Peyer's patch (tissue), 4 donors: ENCODE measurements at regions not wholly inside any gene's neighbourhood (a gene's known extent, or its start where the extent isn't known, plus 50 kb on each side); places are given as distances from the start of the nearest gene placed in this dataset.

Source experiments
- DNase-seq, 3 donors: peaks; one replicate each; pipeline ENCODE4 v3.0.0-alpha.2; 2017 to 2019
- H3K27ac ChIP-seq, 4 donors: fragments of 200-600 bp; sonication (generic); one replicate each; pipeline ENCODE4 v1.5.1; 2016 to 2019
- H3K27me3 ChIP-seq, 2 donors: fragments of 200-600 bp; sonication (generic); one replicate each; pipeline ENCODE4 v1.5.1; 2019
- H3K36me3 ChIP-seq, 3 donors: fragments of 200-600 bp; sonication (generic); one replicate each; pipeline ENCODE4 v1.5.1; 2016 to 2019
- H3K4me1 ChIP-seq, 4 donors: fragments of 200-600 bp; sonication (generic); one replicate each; pipeline ENCODE4 v1.5.1; 2016 to 2019
- H3K4me3 ChIP-seq, 4 donors: fragments of 200-600 bp; sonication (generic); 1 replicate in 3 of 4; 2 replicates in 1 of 4; pipeline ENCODE4 v1.5.1; 2016 to 2019; ENCODE audit warnings: mild to moderate bottlenecking in 1 of 4
- H3K9me3 ChIP-seq, 4 donors: fragments of 200-600 bp; sonication (generic); one replicate each; pipeline ENCODE4 v1.5.1; 2016 to 2019; ENCODE audit warnings: mild to moderate bottlenecking in 1 of 4
- POLR2A ChIP-seq, 2 donors: fragments of 450-650 bp; IDR thresholded peaks; one replicate each; pipeline ENCODE4 v1.5.1; 2017; ENCODE audit warnings: antibody characterized with exemption in 2 of 2, mild to moderate bottlenecking in 2 of 2, moderate library complexity in 2 of 2
- TF ChIP-seq, protein P1 (sequence below), 6 experiments: fragments of 450-650 bp in 4 of 6; fragments of 200-600 bp in 2 of 6; sonication (generic) in 1 of 6; IDR thresholded peaks; one replicate each; pipeline ENCODE4 v1.5.1; 2017 to 2019; ENCODE audit warnings: antibody characterized with exemption in 6 of 6, mild to moderate bottlenecking in 3 of 6, moderate library complexity in 1 of 6

DNA sequence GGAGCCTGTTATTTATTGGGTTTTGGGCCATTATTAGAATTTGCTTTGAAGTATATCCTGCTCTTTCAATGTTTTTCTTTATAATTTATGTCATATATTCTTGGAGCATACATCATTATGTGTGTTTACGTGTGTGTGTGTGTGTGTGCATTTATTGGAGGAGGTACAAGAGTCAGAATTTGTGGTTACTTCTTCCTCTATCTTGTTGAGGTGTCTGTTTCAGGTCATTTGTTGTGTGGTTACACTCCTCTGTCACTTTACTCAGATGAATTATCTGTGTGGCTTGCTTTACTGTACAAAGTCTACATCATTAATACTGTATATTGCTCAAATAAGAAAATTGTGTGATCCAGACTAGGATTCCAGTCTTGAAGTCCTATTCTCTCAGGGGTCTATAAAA lies 1957.4 kb upstream of the TENM3 start:
- Histone ChIP-seq H3K4me1 (no peaks in the 10 kb centered on the region), H3K36me3 (no peaks in the 10 kb centered on the region), H3K27me3 (no peaks in the 10 kb centered on the region), H3K27ac (no peak overlapping the region), H3K4me3 (no peak overlapping the region), H3K9me3 (no peaks in the 10 kb centered on the region)
- TF ChIP-seq, protein P1, sequence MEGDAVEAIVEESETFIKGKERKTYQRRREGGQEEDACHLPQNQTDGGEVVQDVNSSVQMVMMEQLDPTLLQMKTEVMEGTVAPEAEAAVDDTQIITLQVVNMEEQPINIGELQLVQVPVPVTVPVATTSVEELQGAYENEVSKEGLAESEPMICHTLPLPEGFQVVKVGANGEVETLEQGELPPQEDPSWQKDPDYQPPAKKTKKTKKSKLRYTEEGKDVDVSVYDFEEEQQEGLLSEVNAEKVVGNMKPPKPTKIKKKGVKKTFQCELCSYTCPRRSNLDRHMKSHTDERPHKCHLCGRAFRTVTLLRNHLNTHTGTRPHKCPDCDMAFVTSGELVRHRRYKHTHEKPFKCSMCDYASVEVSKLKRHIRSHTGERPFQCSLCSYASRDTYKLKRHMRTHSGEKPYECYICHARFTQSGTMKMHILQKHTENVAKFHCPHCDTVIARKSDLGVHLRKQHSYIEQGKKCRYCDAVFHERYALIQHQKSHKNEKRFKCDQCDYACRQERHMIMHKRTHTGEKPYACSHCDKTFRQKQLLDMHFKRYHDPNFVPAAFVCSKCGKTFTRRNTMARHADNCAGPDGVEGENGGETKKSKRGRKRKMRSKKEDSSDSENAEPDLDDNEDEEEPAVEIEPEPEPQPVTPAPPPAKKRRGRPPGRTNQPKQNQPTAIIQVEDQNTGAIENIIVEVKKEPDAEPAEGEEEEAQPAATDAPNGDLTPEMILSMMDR (IDR thresholded peaks at IDR 0.05): no peak
- no peak for DNase-seq

DNA sequence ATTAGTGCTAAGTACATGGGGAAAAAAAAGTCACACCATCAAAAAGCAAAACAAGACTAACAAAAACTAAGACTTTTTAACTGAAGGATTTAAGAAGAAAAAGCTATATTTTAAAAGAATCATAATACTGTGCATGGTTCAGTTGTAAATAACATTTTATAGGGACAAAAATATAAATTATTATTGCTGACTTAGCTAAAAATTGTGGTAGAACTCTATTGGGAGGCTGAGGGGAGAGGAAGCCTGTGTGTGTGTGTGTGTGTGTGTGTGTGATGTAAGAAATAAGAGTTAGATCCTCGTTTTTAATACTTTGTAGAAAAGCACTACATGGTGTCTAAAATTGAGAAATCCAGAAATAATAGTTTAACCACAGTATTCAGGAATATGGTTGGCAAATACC lies 1950.9 kb upstream of the TENM3 start:
- TF ChIP-seq, protein P1 (IDR thresholded peaks at IDR 0.05): no peak
- no peak for TF ChIP-seq POLR2A (IDR thresholded peaks at IDR 0.05)
- no peaks in the 10 kb centered on the region for H3K27me3 ChIP-seq
- no peaks in the 10 kb centered on the region for H3K36me3 ChIP-seq
- no peak overlapping the region for H3K4me3 ChIP-seq
- H3K27ac ChIP-seq: no peak overlapping the region
- H3K4me1 ChIP-seq: no peaks in the 10 kb centered on the region
- no peaks in the 10 kb centered on the region for H3K9me3 ChIP-seq
- no peak for DNase-seq

DNA sequence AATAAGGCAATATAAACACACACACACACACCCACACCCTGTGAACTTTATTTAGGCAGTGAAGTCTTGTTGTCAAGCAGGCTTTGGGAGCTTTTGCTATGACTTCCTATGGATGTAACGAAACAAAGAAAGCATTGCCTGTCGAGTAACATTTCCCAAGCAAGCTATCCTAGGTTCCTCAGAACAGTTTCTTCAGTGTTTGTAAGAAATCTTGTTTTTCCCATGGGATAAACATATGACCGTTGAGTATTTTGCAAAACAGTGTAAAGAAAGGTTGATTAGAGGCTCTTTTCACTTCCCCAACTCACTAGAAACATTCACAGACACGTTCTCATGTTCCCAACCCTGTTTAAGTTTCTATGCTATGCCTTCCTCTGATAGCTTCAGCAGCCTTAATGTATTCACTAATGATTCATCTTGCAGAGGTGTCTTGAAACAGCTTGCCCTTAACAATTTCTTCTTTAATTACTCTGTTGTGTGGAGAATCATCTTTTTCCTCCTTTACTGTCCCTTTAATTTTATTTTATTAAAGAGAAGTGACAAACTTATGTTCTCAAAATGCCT lies 1947.1 kb upstream of the TENM3 start:
- no peaks in the 10 kb centered on the region for H3K36me3 ChIP-seq
- no peak for DNase-seq
- no peak overlapping the region for H3K27ac ChIP-seq
- H3K9me3 ChIP-seq: no peaks in the 10 kb centered on the region
- H3K4me1 ChIP-seq: no peaks in the 10 kb centered on the region
- no peaks in the 10 kb centered on the region for H3K27me3 ChIP-seq
- TF ChIP-seq, protein P1 (IDR thresholded peaks at IDR 0.05): no peak
- TF ChIP-seq POLR2A (IDR thresholded peaks at IDR 0.05): no peak
- no peak overlapping the region for H3K4me3 ChIP-seq

DNA sequence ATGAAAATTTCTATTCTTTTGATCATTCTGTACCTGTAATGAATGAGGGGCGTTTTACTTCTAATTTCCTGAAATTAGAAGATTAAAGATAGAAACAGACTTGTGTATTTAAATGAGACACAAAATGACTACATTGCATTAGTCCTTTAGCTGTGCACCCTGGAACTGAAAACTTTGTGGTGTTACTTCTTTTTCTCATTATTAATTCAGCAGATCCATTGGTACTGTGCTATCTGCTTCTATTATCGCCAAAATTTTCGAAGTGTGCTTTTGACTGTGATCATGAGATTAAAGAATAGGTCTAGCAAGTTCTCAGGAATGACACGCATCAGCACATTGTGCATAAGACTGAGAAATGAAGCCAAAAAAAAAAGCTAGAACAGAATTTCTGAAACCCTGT lies 1938.9 kb upstream of the TENM3 start:
- no peak for TF ChIP-seq POLR2A (IDR thresholded peaks at IDR 0.05)
- TF ChIP-seq, protein P1 (IDR thresholded peaks at IDR 0.05): no peak
- no peak overlapping the region for H3K4me3 ChIP-seq
- no peak for DNase-seq

DNA sequence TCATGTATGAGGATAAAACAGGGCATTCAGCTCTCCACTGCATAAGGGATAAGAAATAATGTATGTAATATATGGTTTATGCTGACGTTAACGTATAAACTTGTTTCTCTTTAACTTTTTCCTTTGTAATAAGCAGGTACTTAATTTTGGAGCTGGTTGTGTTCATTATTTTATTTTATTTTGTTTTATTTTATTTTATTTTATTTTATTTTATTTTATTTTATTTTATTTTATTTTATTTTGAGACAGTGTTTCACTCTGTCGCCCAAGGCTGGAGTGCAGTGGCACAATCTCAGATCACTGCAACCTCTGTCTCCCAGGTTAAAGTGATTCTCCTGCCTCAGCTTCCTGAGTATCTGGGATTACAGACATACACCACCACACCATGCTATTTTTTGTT lies 1932.6 kb upstream of the TENM3 start:
- H3K27ac ChIP-seq: no peak overlapping the region
- no peak overlapping the region for H3K4me3 ChIP-seq
- TF ChIP-seq, protein P1 (IDR thresholded peaks at IDR 0.05): no peak
- TF ChIP-seq POLR2A (IDR thresholded peaks at IDR 0.05): no peak
- DNase-seq: no peak
- no peaks in the 10 kb centered on the region for H3K4me1 ChIP-seq
- no peaks in the 10 kb centered on the region for H3K36me3 ChIP-seq
- no peaks in the 10 kb centered on the region for H3K9me3 ChIP-seq
- H3K27me3 ChIP-seq: no peaks in the 10 kb centered on the region

More for the DNA sequence above, 1938.9 kb upstream of the TENM3 start:
- Histone ChIP-seq H3K36me3 (no peaks in the 10 kb centered on the region), H3K27me3 (no peaks in the 10 kb centered on the region), H3K4me1 (no peaks in the 10 kb centered on the region), H3K27ac (no peak overlapping the region), H3K9me3 (no peaks in the 10 kb centered on the region)

DNA sequence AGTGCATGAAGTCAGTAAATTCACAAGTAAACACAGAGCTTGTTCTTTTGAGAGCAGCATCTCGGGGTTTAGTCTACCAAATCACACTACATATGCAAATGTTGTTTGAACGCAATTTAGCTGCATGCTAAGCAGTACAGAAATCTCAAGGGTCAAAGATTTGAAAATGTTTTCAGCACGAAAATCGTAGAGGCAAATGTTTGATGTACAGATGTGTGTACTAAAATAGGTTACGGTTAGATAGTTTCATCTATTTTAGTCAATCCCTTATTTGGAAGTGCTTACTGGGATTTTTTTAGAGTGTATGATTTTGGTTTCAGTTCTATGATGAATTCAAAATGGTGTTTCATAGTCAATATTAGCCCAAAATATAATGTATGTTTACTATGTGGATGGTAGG lies 1928.2 kb upstream of the TENM3 start:
- Histone ChIP-seq H3K27ac (no peak overlapping the region), H3K4me1 (no peaks in the 10 kb centered on the region), H3K27me3 (no peaks in the 10 kb centered on the region), H3K9me3 (no peaks in the 10 kb centered on the region), H3K4me3 (no peak overlapping the region), H3K36me3 (no peaks in the 10 kb centered on the region)
- DNase-seq: no peak
- no peak for TF ChIP-seq POLR2A (IDR thresholded peaks at IDR 0.05)
- TF ChIP-seq, protein P1 (IDR thresholded peaks at IDR 0.05): no peak
